HG02852 (cell line): ENCODE measurements at regions not wholly inside any gene's neighbourhood (a gene's known extent, or its start where the extent isn't known, plus 50 kb on each side); places are given as distances from the start of the nearest gene placed in this dataset.
A peak's percentile ranks its signal among the peaks of the same experiment; 100 is the strongest.
"Not testable (repeated sequence)": the region's sequence is repeated elsewhere in the genome, so short reads cannot be mapped to it uniquely, and the experiment has no call there.

Experiments used
- ATAC-seq: cut with Tn5 transposase; IDR thresholded peaks from one replicate; pipeline ENCODE4 v1.9.1; 2021; ENCODE audit warnings: mild to moderate bottlenecking, moderate library complexity; ENCODE audit not compliant: unreplicated experiment

- no peak for ATAC-seq
Observed at GRCh38 chrX:83588409-83588808, 80.3 kb downstream of the POU3F4 start.

DNA sequence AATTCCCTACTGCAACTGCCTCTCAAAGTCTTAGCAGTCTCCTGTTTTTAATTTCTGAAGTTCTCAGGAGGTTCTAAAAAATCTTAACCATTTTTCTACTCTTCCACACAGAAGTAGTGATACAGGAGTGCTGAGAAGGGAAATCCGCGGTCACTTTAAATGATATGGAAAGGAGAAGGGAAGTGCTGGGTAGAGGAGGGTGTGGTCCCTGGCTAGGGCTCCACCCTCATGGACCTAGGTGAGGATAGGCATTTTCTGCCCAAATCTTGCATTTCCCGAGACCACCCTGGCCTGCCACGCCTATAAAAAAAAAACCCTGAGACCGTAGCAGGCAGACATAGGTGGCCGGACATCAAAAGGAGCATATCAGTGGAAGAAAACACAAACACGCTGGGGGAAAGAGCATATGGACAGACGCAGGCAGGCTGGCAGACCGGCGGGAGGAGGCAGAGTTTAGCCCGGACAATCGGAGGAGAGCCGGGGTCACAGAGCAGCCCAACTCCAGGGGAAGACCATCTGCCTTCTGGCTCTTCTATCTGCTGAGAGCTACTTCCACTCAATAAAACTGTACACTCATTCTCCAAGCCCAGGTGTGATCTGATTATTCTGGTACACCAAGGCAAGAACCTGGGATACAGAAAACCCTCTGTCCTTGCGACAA, 85.7 kb downstream of the POU3F4 start:
- no peak for ATAC-seq

GRCh38 chrX:83630662-83631061, 122.6 kb downstream of the POU3F4 start:
- ATAC-seq, result no peak

GRCh38 chrX:83649706-83650105, 141.6 kb downstream of the POU3F4 start:
- ATAC-seq, result not testable (repeated sequence)

- peak; percentile 83 for ATAC-seq
Observed at GRCh38 chrX:83658731-83659130, 150.6 kb downstream of the POU3F4 start.
